Liver (tissue), 7 donors: ENCODE measurements at regions not wholly inside any gene's neighbourhood (a gene's known extent, or its start where the extent isn't known, plus 50 kb on each side); places are given as distances from the start of the nearest gene placed in this dataset.

Experiments used
- DNase-seq: peaks from one replicate; pipeline ENCODE4 v3.0.0-alpha.2; 2017; ENCODE audit warnings: low spot score
- H3K27ac ChIP-seq, 2 donors: one replicate each; pipeline ENCODE4 v1.7.0; 2013; ENCODE audit warnings: inconsistent platforms in 2 of 2, low read length in 2 of 2, control low read depth in 1 of 2, low read depth in 1 of 2, mild to moderate bottlenecking in 1 of 2
- H3K27me3 ChIP-seq, 4 donors: one replicate each; pipeline versions ENCODE4 v1.6.1 to v1.7.0; 2013; ENCODE audit warnings: low read length in 3 of 4, inconsistent platforms in 1 of 4, mild to moderate bottlenecking in 1 of 4, moderate library complexity in 1 of 4; ENCODE audit not compliant: control insufficient read depth in 4 of 4, insufficient read depth in 4 of 4
- H3K36me3 ChIP-seq, 4 donors: one replicate each; pipeline versions ENCODE4 v1.6.1 to v1.7.0; 2013; ENCODE audit warnings: low read length in 3 of 4, mild to moderate bottlenecking in 3 of 4, low read depth in 1 of 4, moderate library complexity in 1 of 4; ENCODE audit not compliant: control insufficient read depth in 4 of 4, insufficient read depth in 3 of 4
- H3K4me1 ChIP-seq, 4 donors: one replicate each; pipeline versions ENCODE4 v1.6.1 to v1.7.0; 2013; ENCODE audit warnings: low read length in 3 of 4, mild to moderate bottlenecking in 3 of 4, moderate library complexity in 1 of 4; ENCODE audit not compliant: control insufficient read depth in 4 of 4, insufficient read depth in 4 of 4
- H3K4me3 ChIP-seq, 3 donors: one replicate each; pipeline versions ENCODE4 v1.6.1 to v1.7.0; 2013; ENCODE audit warnings: low read length in 3 of 3, control low read depth in 1 of 3, low read depth in 1 of 3, mild to moderate bottlenecking in 1 of 3
- H3K9ac ChIP-seq, 2 donors: one replicate each; pipeline ENCODE4 v1.7.0; 2013; ENCODE audit warnings: low read length in 2 of 2, mild to moderate bottlenecking in 2 of 2, moderate library complexity in 2 of 2, control low read depth in 1 of 2, low read depth in 1 of 2
- H3K9me3 ChIP-seq, 4 donors: one replicate each; pipeline versions ENCODE4 v1.6.1 to v1.7.0; 2013; ENCODE audit warnings: low read length in 3 of 4; ENCODE audit not compliant: control insufficient read depth in 4 of 4
- EGR1 ChIP-seq, 2 donors: IDR thresholded peaks; 2 replicates each; pipeline ENCODE4 v1.6.1; 2016 to 2018; ENCODE audit warnings: antibody characterized with exemption in 2 of 2, low read depth in 2 of 2
- FOXA1 ChIP-seq: IDR thresholded peaks from 2 replicates; pipeline ENCODE4 v1.6.1; 2016; ENCODE audit warnings: antibody characterized with exemption
- FOXA2 ChIP-seq: IDR thresholded peaks from 2 replicates; pipeline ENCODE4 v1.6.1; 2016; ENCODE audit warnings: antibody characterized with exemption
- GABPA ChIP-seq, 2 donors: IDR thresholded peaks in 1 of 2; conservative IDR thresholded peaks in 1 of 2; 2 replicates each; pipeline ENCODE4 v1.6.1; 2016; ENCODE audit warnings: antibody characterized with exemption in 2 of 2, mild to moderate bottlenecking in 1 of 2, moderate library complexity in 1 of 2
- HNF4A ChIP-seq, 2 donors: conservative IDR thresholded peaks; 2 replicates each; pipeline ENCODE4 v1.6.1; 2016; ENCODE audit warnings: antibody characterized with exemption in 2 of 2, mild to moderate bottlenecking in 2 of 2
- HNF4G ChIP-seq: IDR thresholded peaks from 2 replicates; pipeline ENCODE4 v1.6.1; 2016; ENCODE audit warnings: antibody characterized with exemption
- JUND ChIP-seq, 2 donors: IDR thresholded peaks; 2 replicates each; pipeline ENCODE4 v1.6.1; 2016; ENCODE audit warnings: antibody characterized with exemption in 2 of 2
- NR2F2 ChIP-seq: IDR thresholded peaks from 2 replicates; pipeline ENCODE4 v1.6.1; 2016; ENCODE audit warnings: antibody characterized with exemption
- RAD21 ChIP-seq, 2 donors: IDR thresholded peaks; 2 replicates each; pipeline ENCODE4 v1.6.1; 2016; ENCODE audit warnings: antibody characterized with exemption in 2 of 2, mild to moderate bottlenecking in 2 of 2
- RXRA ChIP-seq, 2 donors: IDR thresholded peaks; 2 replicates each; pipeline ENCODE4 v1.6.1; 2017 to 2018; ENCODE audit warnings: antibody characterized with exemption in 2 of 2, mild to moderate bottlenecking in 1 of 2
- SP1 ChIP-seq: IDR thresholded peaks from 2 replicates; pipeline ENCODE4 v1.6.1; 2018; ENCODE audit warnings: antibody characterized with exemption, mild to moderate bottlenecking
- TAF1 ChIP-seq: conservative IDR thresholded peaks from 2 replicates; pipeline ENCODE4 v1.6.1; 2016; ENCODE audit warnings: antibody characterized with exemption, mild to moderate bottlenecking
- YY1 ChIP-seq: IDR thresholded peaks from 2 replicates; pipeline ENCODE4 v1.6.1; 2016; ENCODE audit warnings: antibody characterized with exemption, mild to moderate bottlenecking
- TF ChIP-seq, protein P1 (sequence below): fragments of 150-350 bp; IDR thresholded peaks from 2 replicates; pipeline ENCODE4 v1.5.1; 2017; ENCODE audit warnings: improper control_type of control experiment, low read depth, low read length; ENCODE audit not compliant: missing input control
- TF ChIP-seq, protein P2 (sequence below): IDR thresholded peaks from 2 replicates; pipeline ENCODE4 v1.6.1; 2016; ENCODE audit warnings: antibody characterized with exemption
- TF ChIP-seq, protein P3 (sequence below): IDR thresholded peaks from 2 replicates; pipeline ENCODE4 v1.6.1; 2016; ENCODE audit warnings: antibody characterized with exemption, mild to moderate bottlenecking
- TF ChIP-seq, protein P4 (sequence below): IDR thresholded peaks from 2 replicates; pipeline ENCODE4 v1.6.1; 2016; ENCODE audit warnings: antibody characterized with exemption
- TF ChIP-seq, protein P5 (sequence below): IDR thresholded peaks from 2 replicates; pipeline ENCODE4 v1.6.1; 2016; ENCODE audit warnings: antibody characterized with exemption
- donor health status: healthy.
- donor health status: healthy.
- donor health status: healthy.
- donor health status: healthy.

DNA sequence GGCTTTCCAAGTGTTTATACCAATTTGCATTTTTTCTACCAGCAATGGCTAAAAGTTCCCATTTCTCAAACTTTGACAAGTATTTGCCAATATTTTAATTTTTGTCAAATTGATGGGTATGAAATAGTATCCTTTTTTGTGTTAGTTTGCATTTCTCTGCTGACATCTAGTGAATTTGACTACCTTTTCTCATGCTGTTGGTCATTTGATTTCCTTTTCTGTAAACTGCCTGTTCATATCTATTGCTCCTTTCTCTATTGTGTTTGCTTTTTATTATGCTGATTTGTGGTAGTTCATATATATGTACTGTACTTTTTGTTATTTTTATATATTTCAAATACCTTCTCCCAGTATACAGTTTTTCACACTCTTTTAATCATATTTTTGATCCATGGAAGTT, 149.4 kb downstream of the PMAIP1 start:
- no peaks in the 10 kb centered on the region for H3K27me3 ChIP-seq
- no peak for DNase-seq
- no peak overlapping the region for H3K27ac ChIP-seq
- no peaks in the 10 kb centered on the region for H3K36me3 ChIP-seq
- no peak overlapping the region for H3K4me3 ChIP-seq
- no peaks in the 10 kb centered on the region for H3K4me1 ChIP-seq
- TF ChIP-seq RAD21 (IDR thresholded peaks at IDR 0.05) (no peak), HNF4A (conservative IDR thresholded peaks at IDR 0.05) (no peak), GABPA (IDR thresholded peaks at IDR 0.05 in 1 of 2, conservative IDR thresholded peaks at IDR 0.05 in 1 of 2) (no peak), HNF4G (no peak), YY1 (no peak), TAF1 (no peak), RXRA (IDR thresholded peaks at IDR 0.05) (no peak), NR2F2 (no peak), SP1 (no peak), FOXA2 (no peak), FOXA1 (no peak), EGR1 (IDR thresholded peaks at IDR 0.05; ENCODE audit: low read depth in 2 of 2) (no peak), JUND (IDR thresholded peaks at IDR 0.05) (no peak)
- TF ChIP-seq, protein P1, sequence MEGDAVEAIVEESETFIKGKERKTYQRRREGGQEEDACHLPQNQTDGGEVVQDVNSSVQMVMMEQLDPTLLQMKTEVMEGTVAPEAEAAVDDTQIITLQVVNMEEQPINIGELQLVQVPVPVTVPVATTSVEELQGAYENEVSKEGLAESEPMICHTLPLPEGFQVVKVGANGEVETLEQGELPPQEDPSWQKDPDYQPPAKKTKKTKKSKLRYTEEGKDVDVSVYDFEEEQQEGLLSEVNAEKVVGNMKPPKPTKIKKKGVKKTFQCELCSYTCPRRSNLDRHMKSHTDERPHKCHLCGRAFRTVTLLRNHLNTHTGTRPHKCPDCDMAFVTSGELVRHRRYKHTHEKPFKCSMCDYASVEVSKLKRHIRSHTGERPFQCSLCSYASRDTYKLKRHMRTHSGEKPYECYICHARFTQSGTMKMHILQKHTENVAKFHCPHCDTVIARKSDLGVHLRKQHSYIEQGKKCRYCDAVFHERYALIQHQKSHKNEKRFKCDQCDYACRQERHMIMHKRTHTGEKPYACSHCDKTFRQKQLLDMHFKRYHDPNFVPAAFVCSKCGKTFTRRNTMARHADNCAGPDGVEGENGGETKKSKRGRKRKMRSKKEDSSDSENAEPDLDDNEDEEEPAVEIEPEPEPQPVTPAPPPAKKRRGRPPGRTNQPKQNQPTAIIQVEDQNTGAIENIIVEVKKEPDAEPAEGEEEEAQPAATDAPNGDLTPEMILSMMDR, result no peak
- TF ChIP-seq, protein P2, sequence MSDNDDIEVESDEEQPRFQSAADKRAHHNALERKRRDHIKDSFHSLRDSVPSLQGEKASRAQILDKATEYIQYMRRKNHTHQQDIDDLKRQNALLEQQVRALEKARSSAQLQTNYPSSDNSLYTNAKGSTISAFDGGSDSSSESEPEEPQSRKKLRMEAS, result no peak
- TF ChIP-seq, protein P3, sequence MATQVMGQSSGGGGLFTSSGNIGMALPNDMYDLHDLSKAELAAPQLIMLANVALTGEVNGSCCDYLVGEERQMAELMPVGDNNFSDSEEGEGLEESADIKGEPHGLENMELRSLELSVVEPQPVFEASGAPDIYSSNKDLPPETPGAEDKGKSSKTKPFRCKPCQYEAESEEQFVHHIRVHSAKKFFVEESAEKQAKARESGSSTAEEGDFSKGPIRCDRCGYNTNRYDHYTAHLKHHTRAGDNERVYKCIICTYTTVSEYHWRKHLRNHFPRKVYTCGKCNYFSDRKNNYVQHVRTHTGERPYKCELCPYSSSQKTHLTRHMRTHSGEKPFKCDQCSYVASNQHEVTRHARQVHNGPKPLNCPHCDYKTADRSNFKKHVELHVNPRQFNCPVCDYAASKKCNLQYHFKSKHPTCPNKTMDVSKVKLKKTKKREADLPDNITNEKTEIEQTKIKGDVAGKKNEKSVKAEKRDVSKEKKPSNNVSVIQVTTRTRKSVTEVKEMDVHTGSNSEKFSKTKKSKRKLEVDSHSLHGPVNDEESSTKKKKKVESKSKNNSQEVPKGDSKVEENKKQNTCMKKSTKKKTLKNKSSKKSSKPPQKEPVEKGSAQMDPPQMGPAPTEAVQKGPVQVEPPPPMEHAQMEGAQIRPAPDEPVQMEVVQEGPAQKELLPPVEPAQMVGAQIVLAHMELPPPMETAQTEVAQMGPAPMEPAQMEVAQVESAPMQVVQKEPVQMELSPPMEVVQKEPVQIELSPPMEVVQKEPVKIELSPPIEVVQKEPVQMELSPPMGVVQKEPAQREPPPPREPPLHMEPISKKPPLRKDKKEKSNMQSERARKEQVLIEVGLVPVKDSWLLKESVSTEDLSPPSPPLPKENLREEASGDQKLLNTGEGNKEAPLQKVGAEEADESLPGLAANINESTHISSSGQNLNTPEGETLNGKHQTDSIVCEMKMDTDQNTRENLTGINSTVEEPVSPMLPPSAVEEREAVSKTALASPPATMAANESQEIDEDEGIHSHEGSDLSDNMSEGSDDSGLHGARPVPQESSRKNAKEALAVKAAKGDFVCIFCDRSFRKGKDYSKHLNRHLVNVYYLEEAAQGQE, result no peak
- TF ChIP-seq, protein P4, sequence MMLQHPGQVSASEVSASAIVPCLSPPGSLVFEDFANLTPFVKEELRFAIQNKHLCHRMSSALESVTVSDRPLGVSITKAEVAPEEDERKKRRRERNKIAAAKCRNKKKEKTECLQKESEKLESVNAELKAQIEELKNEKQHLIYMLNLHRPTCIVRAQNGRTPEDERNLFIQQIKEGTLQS, result no peak
- TF ChIP-seq, protein P5, sequence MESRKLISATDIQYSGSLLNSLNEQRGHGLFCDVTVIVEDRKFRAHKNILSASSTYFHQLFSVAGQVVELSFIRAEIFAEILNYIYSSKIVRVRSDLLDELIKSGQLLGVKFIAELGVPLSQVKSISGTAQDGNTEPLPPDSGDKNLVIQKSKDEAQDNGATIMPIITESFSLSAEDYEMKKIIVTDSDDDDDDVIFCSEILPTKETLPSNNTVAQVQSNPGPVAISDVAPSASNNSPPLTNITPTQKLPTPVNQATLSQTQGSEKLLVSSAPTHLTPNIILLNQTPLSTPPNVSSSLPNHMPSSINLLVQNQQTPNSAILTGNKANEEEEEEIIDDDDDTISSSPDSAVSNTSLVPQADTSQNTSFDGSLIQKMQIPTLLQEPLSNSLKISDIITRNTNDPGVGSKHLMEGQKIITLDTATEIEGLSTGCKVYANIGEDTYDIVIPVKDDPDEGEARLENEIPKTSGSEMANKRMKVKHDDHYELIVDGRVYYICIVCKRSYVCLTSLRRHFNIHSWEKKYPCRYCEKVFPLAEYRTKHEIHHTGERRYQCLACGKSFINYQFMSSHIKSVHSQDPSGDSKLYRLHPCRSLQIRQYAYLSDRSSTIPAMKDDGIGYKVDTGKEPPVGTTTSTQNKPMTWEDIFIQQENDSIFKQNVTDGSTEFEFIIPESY, result no peak
- no peak overlapping the region for H3K9ac ChIP-seq
- H3K9me3 ChIP-seq, result no peaks in the 10 kb centered on the region

DNA sequence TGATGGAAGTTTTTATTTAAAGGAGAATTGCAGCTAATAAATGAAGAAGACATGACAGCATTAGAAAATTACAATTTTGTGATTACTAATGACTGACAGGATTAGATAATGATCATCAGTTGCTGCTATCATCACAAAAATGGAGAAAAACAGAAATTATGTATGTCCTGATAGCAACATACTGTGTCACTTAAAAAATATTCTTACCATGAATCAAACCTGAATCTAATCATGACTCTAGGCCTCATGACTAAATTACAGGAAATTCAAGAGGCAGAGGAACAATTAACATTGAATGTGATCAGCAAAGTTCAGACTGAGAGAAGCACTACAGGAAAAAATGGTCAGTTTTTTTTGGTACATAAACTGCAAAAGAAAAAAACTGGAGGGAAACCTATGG, 147.8 kb downstream of the PMAIP1 start:
- TF ChIP-seq FOXA1 (no peak), HNF4G (no peak), SP1 (no peak), RXRA (IDR thresholded peaks at IDR 0.05) (no peak), HNF4A (conservative IDR thresholded peaks at IDR 0.05) (no peak)
- TF ChIP-seq, protein P1, result no peak
- TF ChIP-seq, protein P2, result no peak
- TF ChIP-seq, protein P3, result no peak
- Histone ChIP-seq H3K4me1 (no peaks in the 10 kb centered on the region), H3K9me3 (no peaks in the 10 kb centered on the region), H3K27ac (no peak overlapping the region), H3K9ac (no peak overlapping the region), H3K27me3 (no peaks in the 10 kb centered on the region), H3K4me3 (no peak overlapping the region), H3K36me3 (no peaks in the 10 kb centered on the region)
- no peak for DNase-seq
